GM18517 (cell line): ENCODE measurements at regions not wholly inside any gene's neighbourhood (a gene's known extent, or its start where the extent isn't known, plus 50 kb on each side); places are given as distances from the start of the nearest gene placed in this dataset.
"Not testable (repeated sequence)": the region's sequence is repeated elsewhere in the genome, so short reads cannot be mapped to it uniquely, and the experiment has no call there.

Source experiments
- ATAC-seq: cut with Tn5 transposase; IDR thresholded peaks from one replicate; pipeline ENCODE4 v1.9.1; 2021; ENCODE audit warnings: mild to moderate bottlenecking, moderate library complexity; ENCODE audit not compliant: unreplicated experiment

GRCh38 chr15:62316413-62317060, 151.5 kb upstream of the C2CD4B start:
- ATAC-seq: no peak

- no peak for ATAC-seq
Observed at GRCh38 chr15:62320259-62320658, 155.2 kb upstream of the C2CD4B start.

- ATAC-seq: no peak
Observed at GRCh38 chr15:62323353-62323890, 158.3 kb upstream of the C2CD4B start.

GRCh38 chr15:62324382-62324781, 159.3 kb upstream of the C2CD4B start:
- ATAC-seq: no peak

GRCh38 chr15:62325597-62325996, 160.5 kb upstream of the C2CD4B start:
- ATAC-seq: no peak

GRCh38 chr15:62326460-62327011, 161.5 kb upstream of the C2CD4B start:
- no peak for ATAC-seq

- no peak for ATAC-seq
Observed at GRCh38 chr15:62327406-62327805, 162.3 kb upstream of the C2CD4B start.

GRCh38 chr15:62332472-62332871, 167.4 kb upstream of the C2CD4B start:
- not testable (repeated sequence) for ATAC-seq

GRCh38 chr15:62334536-62334935, 169.5 kb upstream of the C2CD4B start:
- no peak for ATAC-seq

GRCh38 chr15:62337934-62338333, 172.8 kb upstream of the C2CD4B start:
- no peak for ATAC-seq

- ATAC-seq: no peak
Observed at GRCh38 chr15:62338497-62338896, 173.4 kb upstream of the C2CD4B start.

- ATAC-seq: no peak
Observed at GRCh38 chr15:62342959-62343358, 177.9 kb upstream of the C2CD4B start.

- ATAC-seq: no peak
Observed at GRCh38 chr15:62343397-62343796, 178.3 kb upstream of the C2CD4B start.

- no peak for ATAC-seq
Observed at GRCh38 chr15:62344806-62345539, 179.9 kb upstream of the C2CD4B start.

- ATAC-seq: no peak
Observed at GRCh38 chr15:62346168-62346567, 181.1 kb upstream of the C2CD4B start.

GRCh38 chr15:62348118-62348517, 183.0 kb upstream of the C2CD4B start:
- ATAC-seq: no peak

- no peak for ATAC-seq
Observed at GRCh38 chr15:62348623-62349022, 183.5 kb upstream of the C2CD4B start.

GRCh38 chr15:62352817-62353216, 187.7 kb upstream of the C2CD4B start:
- no peak for ATAC-seq

GRCh38 chr15:62357431-62357830, 192.3 kb upstream of the C2CD4B start:
- ATAC-seq: no peak

GRCh38 chr15:62359416-62359815, 194.3 kb upstream of the C2CD4B start:
- no peak for ATAC-seq

- ATAC-seq: no peak
Observed at GRCh38 chr15:62360332-62361097, 195.4 kb upstream of the C2CD4B start.
